Stomach (tissue), 8 donors: ENCODE measurements at regions not wholly inside any gene's neighbourhood (a gene's known extent, or its start where the extent isn't known, plus 50 kb on each side); places are given as distances from the start of the nearest gene placed in this dataset.
A peak's percentile ranks its signal among the peaks of the same experiment; 100 is the strongest.

Experiments
- DNase-seq, 2 donors: peaks; one replicate each; pipeline versions ENCODE4 v3.0.0 to v3.0.0-alpha.2; 2013 to 2019
- H3K27ac ChIP-seq, 5 donors: fragments of 200-600 bp in 4 of 5; sonication (generic) in 4 of 5; one replicate each; pipeline ENCODE4 v1.5.1; 2013 to 2019; ENCODE audit warnings: mild to moderate bottlenecking in 1 of 5, moderate library complexity in 1 of 5
- H3K27me3 ChIP-seq, 3 donors: fragments of 200-600 bp; sonication (generic); one replicate each; pipeline ENCODE4 v1.5.1; 2017 to 2019; ENCODE audit warnings: mixed run types in 1 of 3
- H3K36me3 ChIP-seq, 4 donors: fragments of 200-600 bp; sonication (generic); 1 replicate in 3 of 4; 2 replicates in 1 of 4; pipeline ENCODE4 v1.5.1; 2016 to 2019
- H3K4me1 ChIP-seq, 4 donors: fragments of 200-600 bp; sonication (generic); one replicate each; pipeline ENCODE4 v1.5.1; 2016 to 2019
- H3K4me3 ChIP-seq, 4 donors: fragments of 200-600 bp; sonication (generic) in 3 of 4; one replicate each; pipeline ENCODE4 v1.5.1; 2016 to 2019; ENCODE audit warnings: mild to moderate bottlenecking in 1 of 4
- H3K9me3 ChIP-seq, 4 donors: fragments of 200-600 bp; sonication (generic); one replicate each; pipeline ENCODE4 v1.5.1; 2016 to 2019
- EP300 ChIP-seq: sonication (generic); formaldehyde crosslinking; IDR thresholded peaks from one replicate; pipeline ENCODE4 v1.6.1; 2017; ENCODE audit warnings: antibody characterized with exemption
- POLR2A ChIP-seq, 4 donors: fragments of 450-650 bp; IDR thresholded peaks; one replicate each; pipeline ENCODE4 v1.6.1; 2016; ENCODE audit warnings: antibody characterized with exemption in 4 of 4, control low read depth in 2 of 4, mild to moderate bottlenecking in 1 of 4, moderate library complexity in 1 of 4
- POLR2AphosphoS5 ChIP-seq, 3 donors: sonication (generic); formaldehyde crosslinking; IDR thresholded peaks; one replicate each; pipeline ENCODE4 v1.6.1; 2016; ENCODE audit warnings: antibody characterized with exemption in 3 of 3
- WGBS, 5 donors: extraction: QIAGEN DNeasy Blood & Tissue Kit in 3 of 5; methylation state at CpG; one replicate each; pipeline versions ENCODE4 v1.1.5 to v1.1.7; 2013 to 2018; 5-methylcytosine and 5-hydroxymethylcytosine counted together
- intact Hi-C: fragments of 100-400 bp; cut with DNase I; formaldehyde crosslinking; loops from one replicate; pipeline ENCODE4 v1.15.1; 2023; ENCODE audit warnings: low total_unique reads
- TF ChIP-seq, protein P1 (sequence below), 7 experiments: fragments of 450-650 bp in 4 of 7; fragments of 200-600 bp in 3 of 7; sonication (generic) in 3 of 7; IDR thresholded peaks; one replicate each; pipeline ENCODE4 v1.5.1; 2016 to 2019; ENCODE audit warnings: antibody characterized with exemption in 7 of 7, control low read depth in 2 of 7, mild to moderate bottlenecking in 1 of 7
- donor health status: healthy with polysubstance abuse.
- donor health status: Bipolar disorder and iron deficiency.
- donor health status: healthy.

DNA sequence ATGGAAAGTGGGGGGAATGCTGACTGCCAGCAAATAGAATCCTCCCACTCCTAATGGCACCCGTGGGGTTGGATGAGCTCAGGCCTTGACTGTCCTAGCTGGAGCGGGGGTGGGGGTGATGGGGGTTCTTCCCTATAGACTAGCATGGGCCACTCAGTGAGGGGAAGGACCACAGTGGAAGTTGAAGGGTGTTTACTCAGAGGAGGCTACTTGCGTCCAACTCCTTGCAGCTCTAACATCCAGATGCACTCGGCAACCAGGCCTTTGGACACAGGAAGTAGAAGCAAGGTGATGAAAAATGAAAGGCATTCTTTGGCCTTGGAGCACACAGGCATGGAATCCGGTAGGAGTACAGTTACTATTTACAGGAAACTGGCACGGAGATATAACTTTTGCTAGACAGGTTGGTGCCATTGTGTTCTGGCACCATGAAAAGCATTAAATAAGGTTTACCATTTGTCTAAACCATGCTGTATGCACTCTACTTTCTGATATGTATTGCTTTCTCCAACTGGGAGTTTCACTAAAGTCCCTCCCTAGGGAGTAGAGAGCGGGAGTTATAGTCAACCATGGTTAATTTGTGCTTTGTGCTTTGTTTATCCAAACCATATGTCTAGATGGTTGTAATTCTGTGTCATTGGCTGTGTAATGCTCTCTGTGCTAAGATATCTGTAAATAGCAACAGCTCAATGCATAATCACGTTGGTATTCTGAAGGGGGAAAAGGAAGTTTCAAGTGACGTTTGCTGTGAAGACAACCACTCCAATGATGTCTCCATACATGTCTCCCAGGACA lies 125.3 kb downstream of the TSHZ3 start:
- TF ChIP-seq EP300 (no peak), POLR2AphosphoS5 (IDR thresholded peaks at IDR 0.05) (peak in 1 of 3 donors; percentile 35)

DNA sequence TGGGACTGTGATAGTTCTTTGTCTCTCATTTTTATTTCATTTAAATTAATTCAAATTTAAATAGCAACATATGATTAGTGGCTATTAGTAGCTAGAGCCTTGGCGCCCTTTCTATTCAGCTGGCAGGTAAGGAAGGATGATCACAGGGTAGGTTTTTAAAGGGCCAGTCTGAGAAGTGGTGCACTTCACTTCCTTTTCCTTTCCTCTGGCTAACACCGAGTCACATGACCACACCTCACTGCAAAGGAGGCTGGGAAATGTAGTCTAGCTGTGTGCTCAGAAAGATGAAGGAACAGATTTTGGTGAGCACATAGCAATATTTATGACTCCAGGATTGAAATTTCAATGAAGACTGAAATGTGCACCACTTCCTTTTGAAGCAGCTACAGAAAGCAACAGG lies 128.7 kb downstream of the TSHZ3 start:
- 56 to 69% (median 60%) methylated on average over 2 of the region's 2 CpGs for WGBS, 5 donors
- no peak for TF ChIP-seq POLR2A (IDR thresholded peaks at IDR 0.05)
- TF ChIP-seq POLR2AphosphoS5 (IDR thresholded peaks at IDR 0.05) = no peak
- TF ChIP-seq, protein P1, sequence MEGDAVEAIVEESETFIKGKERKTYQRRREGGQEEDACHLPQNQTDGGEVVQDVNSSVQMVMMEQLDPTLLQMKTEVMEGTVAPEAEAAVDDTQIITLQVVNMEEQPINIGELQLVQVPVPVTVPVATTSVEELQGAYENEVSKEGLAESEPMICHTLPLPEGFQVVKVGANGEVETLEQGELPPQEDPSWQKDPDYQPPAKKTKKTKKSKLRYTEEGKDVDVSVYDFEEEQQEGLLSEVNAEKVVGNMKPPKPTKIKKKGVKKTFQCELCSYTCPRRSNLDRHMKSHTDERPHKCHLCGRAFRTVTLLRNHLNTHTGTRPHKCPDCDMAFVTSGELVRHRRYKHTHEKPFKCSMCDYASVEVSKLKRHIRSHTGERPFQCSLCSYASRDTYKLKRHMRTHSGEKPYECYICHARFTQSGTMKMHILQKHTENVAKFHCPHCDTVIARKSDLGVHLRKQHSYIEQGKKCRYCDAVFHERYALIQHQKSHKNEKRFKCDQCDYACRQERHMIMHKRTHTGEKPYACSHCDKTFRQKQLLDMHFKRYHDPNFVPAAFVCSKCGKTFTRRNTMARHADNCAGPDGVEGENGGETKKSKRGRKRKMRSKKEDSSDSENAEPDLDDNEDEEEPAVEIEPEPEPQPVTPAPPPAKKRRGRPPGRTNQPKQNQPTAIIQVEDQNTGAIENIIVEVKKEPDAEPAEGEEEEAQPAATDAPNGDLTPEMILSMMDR (IDR thresholded peaks at IDR 0.05) = no peak
- no peak for TF ChIP-seq EP300
- Histone ChIP-seq H3K27me3 (no peaks in the 10 kb centered on the region), H3K4me3 (no peak overlapping the region), H3K9me3 (no peaks in the 10 kb centered on the region), H3K27ac (no peak overlapping the region), H3K4me1 (peaks cover 0 to 9% (median 0%) of the 10 kb centered on the region in 4 donors), H3K36me3 (no peaks in the 10 kb centered on the region)
- DNase-seq = peak in 1 of 2 donors; percentile 8
- intact Hi-C loops = no loop called here

More for the DNA sequence above, 125.3 kb downstream of the TSHZ3 start:
- peak in 1 of 2 donors; percentile 66 for DNase-seq
- Histone ChIP-seq H3K27me3 (no peaks in the 10 kb centered on the region), H3K4me1 (peaks cover 0 to 9% (median 0%) of the 10 kb centered on the region in 4 donors), H3K27ac (peak overlapping the region in 2 of 5 donors; percentile 7 to 38), H3K36me3 (no peaks in the 10 kb centered on the region), H3K4me3 (no peak overlapping the region), H3K9me3 (no peaks in the 10 kb centered on the region)
- 50 to 65% (median 61%) methylated on average over 9 of the region's 9 CpGs for WGBS, 5 donors
- intact Hi-C loops = no loop called here

DNA sequence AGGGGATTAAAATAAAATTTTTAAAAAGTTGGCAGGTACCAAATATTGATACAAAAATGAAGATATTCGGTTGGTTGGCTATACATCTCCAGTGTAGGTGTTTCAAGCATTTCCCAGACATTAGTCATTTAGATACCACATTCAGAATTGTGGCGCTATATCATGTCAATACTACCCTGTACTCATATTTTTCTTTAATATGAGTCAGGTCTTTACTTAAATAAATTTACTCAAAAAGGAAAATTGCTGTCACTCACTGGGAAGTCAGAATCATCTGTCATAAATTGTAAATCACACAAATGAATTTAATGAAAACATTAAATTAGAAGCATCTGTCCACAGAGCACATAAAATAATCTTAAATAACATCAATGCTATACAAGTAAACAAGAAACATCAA lies 134.2 kb downstream of the TSHZ3 start:
- intact Hi-C loops = no loop called here
- WGBS, 5 donors = 81 to 88% (median 86%) methylated on average over 2 of the region's 2 CpGs
- Histone ChIP-seq H3K27me3 (no peaks in the 10 kb centered on the region), H3K9me3 (no peaks in the 10 kb centered on the region), H3K27ac (no peak overlapping the region), H3K36me3 (no peaks in the 10 kb centered on the region), H3K4me1 (no peaks in the 10 kb centered on the region), H3K4me3 (no peak overlapping the region)
- no peak for DNase-seq
- TF ChIP-seq, protein P1 (IDR thresholded peaks at IDR 0.05) = no peak
- TF ChIP-seq EP300 = no peak
- no peak for TF ChIP-seq POLR2AphosphoS5 (IDR thresholded peaks at IDR 0.05)
- TF ChIP-seq POLR2A (IDR thresholded peaks at IDR 0.05) = no peak

DNA sequence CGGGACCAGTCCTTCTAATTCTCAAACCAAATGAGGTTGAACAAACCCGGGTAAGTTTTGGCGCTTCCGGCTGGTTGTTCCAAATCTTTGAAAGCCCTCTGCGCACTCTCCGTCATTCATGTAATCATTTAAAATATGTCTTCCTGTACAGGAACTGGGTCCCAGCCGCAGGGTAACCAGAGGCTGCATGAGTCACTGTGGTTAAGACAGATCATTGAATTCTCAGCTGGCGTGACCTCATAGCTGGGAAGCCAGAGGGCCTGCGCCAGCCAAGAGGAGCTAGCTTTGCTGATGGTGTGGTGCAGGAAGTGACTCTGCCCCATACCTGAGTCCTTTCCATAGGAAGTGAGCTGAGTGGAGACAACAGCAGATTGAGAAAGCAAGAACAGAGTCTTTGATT lies 135.2 kb downstream of the TSHZ3 start:
- WGBS, 5 donors = 55 to 71% (median 65%) methylated on average over 9 of the region's 9 CpGs
- H3K27me3 ChIP-seq = no peaks in the 10 kb centered on the region
- DNase-seq = peak; percentile 63 to 68
- H3K27ac ChIP-seq = peak overlapping the region in 3 of 5 donors; percentile 8 to 49 (median 38)
- TF ChIP-seq POLR2AphosphoS5 (IDR thresholded peaks at IDR 0.05) (peak in 2 of 3 donors; percentile 45 to 53), POLR2A (IDR thresholded peaks at IDR 0.05) (no peak), EP300 (no peak)
- TF ChIP-seq, protein P1 (IDR thresholded peaks at IDR 0.05) = no peak
- intact Hi-C loops = no loop called here
- no peaks in the 10 kb centered on the region for H3K4me1 ChIP-seq
- no peaks in the 10 kb centered on the region for H3K9me3 ChIP-seq
- H3K4me3 ChIP-seq = no peak overlapping the region
- H3K36me3 ChIP-seq = no peaks in the 10 kb centered on the region

DNA sequence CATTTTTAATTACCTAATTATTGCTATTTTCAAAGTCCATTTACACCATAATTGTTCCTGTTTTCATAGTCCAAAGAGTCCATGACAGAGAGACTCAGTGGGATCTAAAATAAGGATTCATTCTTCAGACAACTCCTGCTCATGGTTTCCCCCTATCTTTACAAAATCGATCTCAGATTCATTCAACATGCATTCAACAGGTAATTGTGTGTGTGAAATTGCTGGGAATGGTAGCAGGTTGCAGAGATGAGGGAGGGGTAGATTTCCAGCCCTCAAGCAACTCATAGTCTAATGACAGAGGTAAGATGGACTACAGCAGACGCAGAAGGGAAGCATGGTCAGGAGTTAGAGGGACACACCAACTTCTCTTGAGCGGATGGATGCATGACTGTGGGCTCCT lies 138.1 kb downstream of the TSHZ3 start:
- Histone ChIP-seq H3K27ac (no peak overlapping the region), H3K4me3 (no peak overlapping the region), H3K27me3 (no peaks in the 10 kb centered on the region), H3K36me3 (no peaks in the 10 kb centered on the region), H3K4me1 (no peaks in the 10 kb centered on the region), H3K9me3 (no peaks in the 10 kb centered on the region)
- DNase-seq = no peak
- intact Hi-C loops = no loop called here
- TF ChIP-seq EP300 (no peak), POLR2AphosphoS5 (IDR thresholded peaks at IDR 0.05) (no peak), POLR2A (IDR thresholded peaks at IDR 0.05) (no peak)
- TF ChIP-seq, protein P1 (IDR thresholded peaks at IDR 0.05) = no peak
- WGBS, 5 donors = 73 to 88% (median 81%) methylated on average over 3 of the region's 3 CpGs
